Natural killer cell (primary cell): ENCODE measurements at regions not wholly inside any gene's neighbourhood (a gene's known extent, or its start where the extent isn't known, plus 50 kb on each side); places are given as distances from the start of the nearest gene placed in this dataset.

Source experiments
- ATAC-seq, 3 donors: fragments of 150-1000 bp in 2 of 3; fragments of 200-7000 bp in 1 of 3; cut with Tn5 transposase; 1 replicate in 1 of 3; 2 replicates in 2 of 3; pipeline ENCODE4 v1.10.0; 2021; ENCODE audit warnings: mild to moderate bottlenecking in 2 of 3, moderate library complexity in 2 of 3
- DNase-seq, 2 donors: peaks; one replicate each; pipeline versions ENCODE4 v3.0.0 to v3.0.0-alpha.2; 2013 to 2021; ENCODE audit warnings: mixed read lengths in 1 of 2
- H3K27ac ChIP-seq: one replicate; pipeline ENCODE4 v1.5.1; 2013; ENCODE audit warnings: mild to moderate bottlenecking, low read length
- H3K27me3 ChIP-seq: one replicate; pipeline ENCODE4 v1.6.1; 2013; ENCODE audit warnings: low read length; ENCODE audit not compliant: control insufficient read depth, insufficient read depth
- H3K36me3 ChIP-seq: one replicate; pipeline ENCODE4 v1.6.1; 2013; ENCODE audit warnings: low read length; ENCODE audit not compliant: control insufficient read depth, insufficient read depth
- H3K4me1 ChIP-seq: one replicate; pipeline ENCODE4 v1.6.1; 2013; ENCODE audit warnings: low read length; ENCODE audit not compliant: control insufficient read depth, insufficient read depth
- H3K4me3 ChIP-seq: one replicate; pipeline ENCODE4 v1.5.1; 2013; ENCODE audit warnings: low read length
- H3K9me3 ChIP-seq: one replicate; pipeline ENCODE4 v1.6.1; 2013; ENCODE audit warnings: low read length; ENCODE audit not compliant: control insufficient read depth, insufficient read depth
- H3K27ac Mint-ChIP-seq, 2 donors: one replicate each; pipeline ENCODE4 v1.8.0; 2022; ENCODE audit warnings: mild to moderate bottlenecking in 2 of 2, mixed read lengths in 2 of 2, moderate library complexity in 1 of 2
- H3K27me3 Mint-ChIP-seq, 2 donors: one replicate each; pipeline ENCODE4 v1.8.0; 2022; ENCODE audit warnings: low read depth in 2 of 2, mixed read lengths in 2 of 2
- H3K36me3 Mint-ChIP-seq: one replicate; pipeline ENCODE4 v1.8.0; 2022; ENCODE audit warnings: mixed read lengths
- H3K4me1 Mint-ChIP-seq, 2 donors: one replicate each; pipeline ENCODE4 v1.8.0; 2022; ENCODE audit warnings: mixed read lengths in 2 of 2
- H3K4me3 Mint-ChIP-seq: one replicate; pipeline ENCODE4 v1.8.0; 2022; ENCODE audit warnings: mild to moderate bottlenecking, moderate library complexity, mixed read lengths
- H3K9me3 Mint-ChIP-seq, 2 donors: one replicate each; pipeline ENCODE4 v1.8.0; 2022; ENCODE audit warnings: mixed read lengths in 2 of 2
- CTCF ChIP-seq: fragments of 200-600 bp; IDR thresholded peaks from one replicate; pipeline ENCODE4 v1.8.0; 2022; ENCODE audit warnings: antibody characterized with exemption
- WGBS: methylation state at CpG from one replicate; pipeline ENCODE4 v1.1.7; 2013; ENCODE audit warnings: missing lambda C conversion rate; ENCODE audit not compliant: insufficient coverage; 5-methylcytosine and 5-hydroxymethylcytosine counted together
- intact Hi-C: fragments of 100-400 bp; cut with micrococcal nuclease; formaldehyde crosslinking; loops from one replicate; pipeline ENCODE4 v1.14.2; 2022

GRCh38 chr18:11246495-11247300 is 97.3 kb upstream of the PIEZO2 start:
- no peaks in the 10 kb centered on the region for H3K4me1 ChIP-seq
- Mint-ChIP-seq H3K4me3 (no peak overlapping the region), H3K9me3 (peaks cover 7 to 8% of the 10 kb centered on the region in 2 donors), H3K4me1 (no peaks in the 10 kb centered on the region), H3K27ac (no peak overlapping the region), H3K36me3 (no peaks in the 10 kb centered on the region), H3K27me3 (no peaks in the 10 kb centered on the region)
- no peak overlapping the region for H3K27ac ChIP-seq
- no peak overlapping the region for H3K4me3 ChIP-seq
- ATAC-seq = no peak
- H3K36me3 ChIP-seq = no peaks in the 10 kb centered on the region
- H3K9me3 ChIP-seq = peaks cover 3% of the 10 kb centered on the region
- TF ChIP-seq CTCF = no peak
- 95% methylated on average over 14 of the region's 16 CpGs for WGBS
- no peak for DNase-seq
- intact Hi-C loops = no loop called here
- H3K27me3 ChIP-seq = no peaks in the 10 kb centered on the region

GRCh38 chr18:11245879-11246278 is 96.5 kb upstream of the PIEZO2 start:
- Histone ChIP-seq H3K4me3 (no peak overlapping the region), H3K27ac (no peak overlapping the region), H3K27me3 (no peaks in the 10 kb centered on the region), H3K9me3 (peaks cover 3% of the 10 kb centered on the region), H3K36me3 (no peaks in the 10 kb centered on the region), H3K4me1 (no peaks in the 10 kb centered on the region)
- Mint-ChIP-seq H3K4me1 (no peaks in the 10 kb centered on the region), H3K27me3 (no peaks in the 10 kb centered on the region), H3K27ac (no peak overlapping the region), H3K4me3 (no peak overlapping the region), H3K36me3 (no peaks in the 10 kb centered on the region), H3K9me3 (peaks cover 7 to 8% of the 10 kb centered on the region in 2 donors)
- TF ChIP-seq CTCF = no peak
- 94% methylated on average over 2 of the region's 2 CpGs for WGBS
- ATAC-seq (no peak), DNase-seq (no peak)
- intact Hi-C loops = no loop called here

- Histone ChIP-seq H3K27ac (no peak overlapping the region), H3K36me3 (no peaks in the 10 kb centered on the region), H3K4me1 (no peaks in the 10 kb centered on the region), H3K9me3 (no peaks in the 10 kb centered on the region), H3K27me3 (no peaks in the 10 kb centered on the region), H3K4me3 (no peak overlapping the region)
- peaks cover 0 to 2% of the 10 kb centered on the region in 2 donors for H3K27me3 Mint-ChIP-seq
- no peaks in the 10 kb centered on the region for H3K36me3 Mint-ChIP-seq
- 67% methylated on average over 1 of the region's 2 CpGs for WGBS
- no peak for TF ChIP-seq CTCF
- intact Hi-C loops = no loop called here
- H3K4me3 Mint-ChIP-seq = no peak overlapping the region
- DNase-seq = no peak
- ATAC-seq = no peak
- peaks cover 0 to 6% of the 10 kb centered on the region in 2 donors for H3K9me3 Mint-ChIP-seq
- no peaks in the 10 kb centered on the region for H3K4me1 Mint-ChIP-seq
- no peak overlapping the region for H3K27ac Mint-ChIP-seq
These were observed 88.1 kb upstream of the PIEZO2 start for GRCh38 chr18:11237484-11237883.

- Histone ChIP-seq H3K27me3 (no peaks in the 10 kb centered on the region), H3K27ac (no peak overlapping the region), H3K36me3 (no peaks in the 10 kb centered on the region), H3K4me3 (no peak overlapping the region), H3K9me3 (no peaks in the 10 kb centered on the region), H3K4me1 (no peaks in the 10 kb centered on the region)
- no peak overlapping the region for H3K27ac Mint-ChIP-seq
- DNase-seq (no peak), ATAC-seq (no peak)
- no peak overlapping the region for H3K4me3 Mint-ChIP-seq
- H3K27me3 Mint-ChIP-seq = peaks cover 0 to 2% of the 10 kb centered on the region in 2 donors
- peaks cover 0 to 6% of the 10 kb centered on the region in 2 donors for H3K9me3 Mint-ChIP-seq
- intact Hi-C loops = no loop called here
- H3K36me3 Mint-ChIP-seq = no peaks in the 10 kb centered on the region
- 75% methylated on average over 1 of the region's 1 CpG for WGBS
- TF ChIP-seq CTCF = no peak
- H3K4me1 Mint-ChIP-seq = no peaks in the 10 kb centered on the region
These were observed 87.7 kb upstream of the PIEZO2 start for GRCh38 chr18:11237066-11237465.
